Hematopoietic multipotent progenitor cell treated with erythropoietin and hydrocortisone succinate and interleukin-3 and kit ligand, for 6 days (in vitro differentiated cells): ENCODE measurements at regions not wholly inside any gene's neighbourhood (a gene's known extent, or its start where the extent isn't known, plus 50 kb on each side); places are given as distances from the start of the nearest gene placed in this dataset.
"Not testable (repeated sequence)": the region's sequence is repeated elsewhere in the genome, so short reads cannot be mapped to it uniquely, and the experiment has no call there.

Experiments used
- DNase-seq: peaks from one replicate; pipeline ENCODE4 v3.0.0-alpha.2; 2015

GRCh38 chr11:57047610-57048009 is 58.9 kb downstream of the OR5AK2 start:
- no peak for DNase-seq

- no peak for DNase-seq
These were observed 61.0 kb downstream of the OR5AK2 start for GRCh38 chr11:57049749-57050148.

GRCh38 chr11:57054817-57055216 is 66.1 kb downstream of the OR5AK2 start:
- no peak for DNase-seq

GRCh38 chr11:57055744-57056143 is 67.0 kb downstream of the OR5AK2 start:
- no peak for DNase-seq

GRCh38 chr11:57056735-57057134 is 68.0 kb downstream of the OR5AK2 start:
- DNase-seq, result no peak

GRCh38 chr11:57057561-57057960 is 68.8 kb downstream of the OR5AK2 start:
- no peak for DNase-seq

- DNase-seq, result not testable (repeated sequence)
These were observed 74.2 kb downstream of the OR5AK2 start for GRCh38 chr11:57062957-57063356.

- DNase-seq, result no peak
These were observed 81.2 kb downstream of the OR5AK2 start for GRCh38 chr11:57069942-57070341.

GRCh38 chr11:57071829-57072228 is 83.1 kb downstream of the OR5AK2 start:
- no peak for DNase-seq

GRCh38 chr11:57072640-57073039 is 83.9 kb downstream of the OR5AK2 start:
- DNase-seq, result no peak

GRCh38 chr11:57073128-57073527 is 84.4 kb downstream of the OR5AK2 start:
- no peak for DNase-seq

GRCh38 chr11:57081356-57081755 is 92.6 kb downstream of the OR5AK2 start:
- no peak for DNase-seq

GRCh38 chr11:57082125-57082524 is 93.4 kb downstream of the OR5AK2 start:
- no peak for DNase-seq

- DNase-seq, result no peak
These were observed 95.1 kb downstream of the OR5AK2 start for GRCh38 chr11:57083641-57084385.

- no peak for DNase-seq
These were observed 96.1 kb upstream of the LRRC55 start for GRCh38 chr11:57085611-57086010.

- DNase-seq, result no peak
These were observed 93.8 kb upstream of the LRRC55 start for GRCh38 chr11:57087991-57088390.

- DNase-seq, result no peak
These were observed 89.6 kb upstream of the LRRC55 start for GRCh38 chr11:57092028-57092698.

GRCh38 chr11:57094181-57094935 is 87.4 kb upstream of the LRRC55 start:
- DNase-seq, result no peak

- DNase-seq, result no peak
These were observed 86.3 kb upstream of the LRRC55 start for GRCh38 chr11:57095417-57095816.

GRCh38 chr11:57095896-57096295 is 85.9 kb upstream of the LRRC55 start:
- no peak for DNase-seq

GRCh38 chr11:57097149-57097548 is 84.6 kb upstream of the LRRC55 start:
- no peak for DNase-seq

- DNase-seq, result no peak
These were observed 83.6 kb upstream of the LRRC55 start for GRCh38 chr11:57098191-57098590.

- DNase-seq, result no peak
These were observed 81.0 kb upstream of the LRRC55 start for GRCh38 chr11:57100638-57101331.
